Choroid plexus epithelial cell (primary cell): ENCODE measurements at regions not wholly inside any gene's neighbourhood (a gene's known extent, or its start where the extent isn't known, plus 50 kb on each side); places are given as distances from the start of the nearest gene placed in this dataset.
"Not testable (repeated sequence)": the region's sequence is repeated elsewhere in the genome, so short reads cannot be mapped to it uniquely, and the experiment has no call there.

ENCODE experiments used
- DNase-seq: peaks from one replicate; pipeline ENCODE4 v3.0.0-alpha.2; 2010; ENCODE audit warnings: low read depth
- H3K4me3 ChIP-seq: 2 replicates; pipeline ENCODE4 v1.5.1; 2011; ENCODE audit warnings: low read depth, mild to moderate bottlenecking, control low read depth, low read length, moderate library complexity
- TF ChIP-seq, protein P1 (sequence below): conservative IDR thresholded peaks from 2 replicates; pipeline ENCODE4 v1.5.1; 2011; ENCODE audit warnings: low read depth, mild to moderate bottlenecking, control low read depth, inconsistent platforms, low read length, moderate library complexity

DNA sequence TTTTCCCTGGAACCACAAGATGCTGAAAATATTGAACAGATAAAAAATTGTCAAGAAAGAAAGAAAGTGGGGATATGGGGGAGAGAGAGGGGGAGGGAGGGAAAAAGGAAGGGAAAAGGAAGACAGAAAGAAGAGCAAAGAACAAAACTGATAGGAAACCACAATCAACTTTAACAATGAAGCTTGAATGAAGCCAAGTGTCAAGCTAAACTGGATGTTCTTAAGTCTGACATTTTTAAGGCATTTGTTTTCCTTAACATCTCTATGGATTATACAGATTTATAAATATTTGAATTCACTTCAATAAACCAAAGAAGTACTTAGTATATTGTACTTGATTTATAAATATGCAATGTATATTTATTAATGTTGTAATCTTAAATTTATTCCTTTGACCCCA lies 197.6 kb upstream of the SMLR1 start:
- no peak for DNase-seq
- no peak overlapping the region for H3K4me3 ChIP-seq
- TF ChIP-seq, protein P1, sequence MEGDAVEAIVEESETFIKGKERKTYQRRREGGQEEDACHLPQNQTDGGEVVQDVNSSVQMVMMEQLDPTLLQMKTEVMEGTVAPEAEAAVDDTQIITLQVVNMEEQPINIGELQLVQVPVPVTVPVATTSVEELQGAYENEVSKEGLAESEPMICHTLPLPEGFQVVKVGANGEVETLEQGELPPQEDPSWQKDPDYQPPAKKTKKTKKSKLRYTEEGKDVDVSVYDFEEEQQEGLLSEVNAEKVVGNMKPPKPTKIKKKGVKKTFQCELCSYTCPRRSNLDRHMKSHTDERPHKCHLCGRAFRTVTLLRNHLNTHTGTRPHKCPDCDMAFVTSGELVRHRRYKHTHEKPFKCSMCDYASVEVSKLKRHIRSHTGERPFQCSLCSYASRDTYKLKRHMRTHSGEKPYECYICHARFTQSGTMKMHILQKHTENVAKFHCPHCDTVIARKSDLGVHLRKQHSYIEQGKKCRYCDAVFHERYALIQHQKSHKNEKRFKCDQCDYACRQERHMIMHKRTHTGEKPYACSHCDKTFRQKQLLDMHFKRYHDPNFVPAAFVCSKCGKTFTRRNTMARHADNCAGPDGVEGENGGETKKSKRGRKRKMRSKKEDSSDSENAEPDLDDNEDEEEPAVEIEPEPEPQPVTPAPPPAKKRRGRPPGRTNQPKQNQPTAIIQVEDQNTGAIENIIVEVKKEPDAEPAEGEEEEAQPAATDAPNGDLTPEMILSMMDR, result no peak

DNA sequence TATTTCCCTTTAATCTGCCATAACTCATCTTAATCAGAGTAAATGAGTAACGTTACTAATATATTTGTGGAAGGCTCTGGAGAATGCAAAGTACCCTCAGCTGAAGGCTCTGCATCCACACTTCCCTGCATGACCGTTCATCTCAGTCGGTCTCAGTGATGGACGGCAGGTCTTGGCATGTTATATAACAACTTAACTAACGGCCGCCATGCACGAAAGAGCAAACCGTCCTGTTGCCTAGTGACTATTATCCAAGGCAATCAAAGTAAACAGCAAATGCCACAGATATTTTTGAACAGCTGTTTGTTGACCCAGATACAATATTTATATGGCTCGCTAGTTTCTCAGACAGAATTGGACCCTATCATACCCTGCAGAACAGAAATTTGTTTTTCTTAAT lies 194.9 kb upstream of the SMLR1 start:
- peak overlapping the region; percentile 28 for H3K4me3 ChIP-seq
- peak; percentile 36 for DNase-seq
- TF ChIP-seq, protein P1, result no peak

DNA sequence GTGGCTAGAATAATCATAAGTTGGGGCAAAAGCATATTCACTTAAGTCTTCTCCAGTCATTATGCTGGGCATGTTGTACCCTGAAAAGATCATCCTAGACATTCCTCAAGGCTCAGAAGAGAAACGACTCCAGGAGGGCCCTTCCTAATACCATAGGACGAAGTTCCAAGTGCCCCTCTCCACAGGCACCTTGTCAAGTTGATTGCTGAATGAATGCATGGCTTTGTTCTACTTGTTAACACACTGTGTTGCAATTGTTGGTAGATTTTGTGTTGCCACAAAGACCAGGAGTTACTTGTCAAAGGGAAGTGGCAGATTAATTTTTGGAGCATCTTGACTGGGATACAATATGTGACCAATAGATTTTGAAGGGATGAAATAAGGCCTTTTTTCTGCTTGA lies 194.3 kb upstream of the SMLR1 start:
- no peak for DNase-seq
- H3K4me3 ChIP-seq, result no peak overlapping the region
- TF ChIP-seq, protein P1, result no peak

DNA sequence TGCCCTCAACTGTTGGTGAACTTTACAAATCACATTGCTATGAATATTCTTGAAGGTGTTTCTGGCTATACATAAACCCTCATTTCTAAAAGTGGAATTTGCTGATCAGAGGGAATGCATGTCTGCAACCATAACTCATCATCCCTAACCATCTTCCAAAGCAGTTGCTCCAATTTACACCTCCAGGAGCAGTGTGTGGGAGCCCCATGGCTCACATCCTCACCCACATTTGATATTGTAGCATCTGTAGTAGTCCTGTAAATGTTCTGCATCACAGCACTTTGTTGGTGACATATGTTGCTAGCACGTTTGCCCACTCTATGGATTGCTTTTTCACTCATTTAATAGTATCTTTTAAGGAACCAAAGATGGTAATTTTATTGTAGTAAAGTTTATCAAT lies 183.8 kb upstream of the SMLR1 start:
- TF ChIP-seq, protein P1, result no peak
- H3K4me3 ChIP-seq, result no peak overlapping the region
- DNase-seq, result no peak

DNA sequence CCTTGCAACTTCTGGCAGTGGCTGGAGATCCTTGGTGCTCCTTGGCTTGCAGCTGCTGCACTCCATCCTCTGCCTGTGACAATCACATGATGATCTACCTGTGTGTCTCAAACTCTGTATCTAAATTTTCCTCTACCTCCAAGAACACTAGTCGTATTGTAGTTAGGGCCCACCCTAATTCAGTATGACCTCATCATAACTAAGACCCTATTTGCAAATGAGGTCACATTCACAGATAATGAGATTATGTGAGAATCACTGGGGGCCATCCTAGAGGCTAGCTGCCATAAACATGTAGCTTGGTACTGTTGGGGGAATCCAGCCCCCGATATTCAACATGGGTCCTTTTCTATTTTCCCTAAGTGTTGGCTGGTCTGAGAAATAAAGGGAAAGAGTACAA lies 183.0 kb upstream of the SMLR1 start:
- TF ChIP-seq, protein P1, result no peak
- no peak overlapping the region for H3K4me3 ChIP-seq

DNA sequence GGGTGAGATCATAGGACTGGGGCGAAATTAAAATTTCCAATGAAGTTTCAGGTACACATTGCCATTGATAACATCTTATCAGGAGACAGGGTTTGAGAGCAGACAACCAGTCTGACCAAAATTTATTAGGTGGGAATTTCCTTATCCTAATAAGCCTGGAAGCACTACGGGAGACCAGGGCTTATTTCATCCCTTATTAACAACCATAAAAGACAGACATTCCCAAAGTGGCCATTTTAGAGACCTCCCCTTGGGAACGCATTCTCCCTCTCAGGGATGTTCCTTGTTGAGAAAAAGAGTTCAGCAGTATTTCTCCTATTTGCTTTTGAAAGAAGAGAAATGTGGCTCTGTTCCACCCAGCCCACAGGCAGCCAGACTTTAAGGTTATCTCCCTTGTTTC lies 182.4 kb upstream of the SMLR1 start:
- H3K4me3 ChIP-seq, result not testable (repeated sequence)

More for the DNA sequence above, 183.0 kb upstream of the SMLR1 start:
- no peak for DNase-seq

DNA sequence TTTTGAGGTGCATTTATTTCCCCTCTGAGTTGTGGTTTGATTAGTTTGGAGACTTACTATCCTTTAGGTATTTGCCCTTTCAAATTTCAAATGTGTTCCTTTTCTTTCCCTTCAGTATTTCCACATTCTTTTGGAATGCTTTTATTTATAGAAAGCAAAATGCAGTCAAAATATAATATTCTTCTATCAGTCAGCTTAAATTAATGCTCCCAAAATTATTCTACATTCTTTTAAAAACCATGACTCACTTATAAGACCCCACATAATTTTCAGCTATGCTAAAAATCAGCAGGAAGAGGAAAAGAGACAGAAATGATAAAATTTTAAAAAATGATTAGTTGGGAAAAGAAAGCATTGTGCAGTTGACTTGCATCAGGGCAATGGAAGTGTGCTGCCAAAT lies 180.0 kb upstream of the SMLR1 start:
- TF ChIP-seq, protein P1, result no peak
- H3K4me3 ChIP-seq, result no peak overlapping the region
- DNase-seq, result peak; percentile 28

More for the DNA sequence above, 182.4 kb upstream of the SMLR1 start:
- DNase-seq, result not testable (repeated sequence)

DNA sequence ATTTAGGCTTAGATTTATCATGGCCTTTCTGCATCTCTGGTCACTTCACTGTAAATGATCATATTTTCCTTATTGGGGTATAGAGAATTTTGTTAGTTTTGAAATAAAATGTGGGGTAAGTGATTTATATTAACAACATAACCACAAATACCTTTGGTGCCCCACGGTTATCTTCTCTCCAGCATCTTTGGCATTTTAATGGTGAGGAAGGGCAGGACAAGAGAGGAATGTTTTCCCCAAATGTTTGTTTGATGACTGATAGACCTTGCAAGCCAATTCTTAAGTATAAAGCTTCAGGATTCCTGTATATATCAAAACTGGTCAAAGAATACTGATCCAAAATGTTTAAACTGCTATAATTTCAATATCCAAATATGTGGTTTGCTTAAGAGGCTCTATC lies 171.6 kb upstream of the SMLR1 start:
- DNase-seq, result no peak
- H3K4me3 ChIP-seq, result no peak overlapping the region
- TF ChIP-seq, protein P1, result no peak
